Vagina (tissue), 2 donors: ENCODE measurements at regions not wholly inside any gene's neighbourhood (a gene's known extent, or its start where the extent isn't known, plus 50 kb on each side); places are given as distances from the start of the nearest gene placed in this dataset.

Experiments
- POLR2AphosphoS5 ChIP-seq, 2 donors: sonication (generic); formaldehyde crosslinking; IDR thresholded peaks; one replicate each; pipeline ENCODE4 v1.9.0; 2017; ENCODE audit warnings: antibody characterized with exemption in 2 of 2, mild to moderate bottlenecking in 2 of 2, low read depth in 1 of 2; ENCODE audit not compliant: insufficient read depth in 1 of 2
- TF ChIP-seq, protein P1 (sequence below), 3 experiments: fragments of 450-650 bp in 2 of 3; fragments of 200-600 bp in 1 of 3; sonication (generic) in 1 of 3; IDR thresholded peaks; one replicate each; pipeline ENCODE4 v1.5.1; 2017 to 2019; ENCODE audit warnings: antibody characterized with exemption in 3 of 3, mild to moderate bottlenecking in 2 of 3, moderate library complexity in 2 of 3

DNA sequence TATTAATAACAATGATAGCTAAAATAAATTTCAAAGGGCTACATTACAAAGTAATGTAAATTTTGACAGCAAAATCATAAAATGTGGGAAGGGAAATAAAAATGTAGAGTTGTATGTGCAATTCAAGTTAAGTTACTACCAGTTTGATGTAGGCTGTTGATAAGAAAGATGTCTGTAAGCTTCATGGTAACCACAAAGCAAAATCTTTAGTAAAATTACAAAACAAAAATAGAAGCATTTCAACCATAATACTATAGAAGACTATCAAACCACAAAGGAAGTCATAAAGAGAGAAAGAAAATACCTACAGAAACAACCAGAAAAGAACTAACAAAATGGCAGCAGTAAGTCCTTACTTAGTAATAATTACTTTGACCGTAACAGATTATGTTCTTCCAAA lies 99.1 kb downstream of the C7orf25 start:
- TF ChIP-seq, protein P1, sequence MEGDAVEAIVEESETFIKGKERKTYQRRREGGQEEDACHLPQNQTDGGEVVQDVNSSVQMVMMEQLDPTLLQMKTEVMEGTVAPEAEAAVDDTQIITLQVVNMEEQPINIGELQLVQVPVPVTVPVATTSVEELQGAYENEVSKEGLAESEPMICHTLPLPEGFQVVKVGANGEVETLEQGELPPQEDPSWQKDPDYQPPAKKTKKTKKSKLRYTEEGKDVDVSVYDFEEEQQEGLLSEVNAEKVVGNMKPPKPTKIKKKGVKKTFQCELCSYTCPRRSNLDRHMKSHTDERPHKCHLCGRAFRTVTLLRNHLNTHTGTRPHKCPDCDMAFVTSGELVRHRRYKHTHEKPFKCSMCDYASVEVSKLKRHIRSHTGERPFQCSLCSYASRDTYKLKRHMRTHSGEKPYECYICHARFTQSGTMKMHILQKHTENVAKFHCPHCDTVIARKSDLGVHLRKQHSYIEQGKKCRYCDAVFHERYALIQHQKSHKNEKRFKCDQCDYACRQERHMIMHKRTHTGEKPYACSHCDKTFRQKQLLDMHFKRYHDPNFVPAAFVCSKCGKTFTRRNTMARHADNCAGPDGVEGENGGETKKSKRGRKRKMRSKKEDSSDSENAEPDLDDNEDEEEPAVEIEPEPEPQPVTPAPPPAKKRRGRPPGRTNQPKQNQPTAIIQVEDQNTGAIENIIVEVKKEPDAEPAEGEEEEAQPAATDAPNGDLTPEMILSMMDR (IDR thresholded peaks at IDR 0.05): no peak
- TF ChIP-seq POLR2AphosphoS5 (IDR thresholded peaks at IDR 0.05; ENCODE audit: insufficient read depth in 1 of 2, low read depth in 1 of 2): no peak
